ENCODE measurements at regions not wholly inside any gene's neighbourhood (a gene's known extent, or its start where the extent isn't known, plus 50 kb on each side); places are given as distances from the start of the nearest gene placed in this dataset.

DNA sequence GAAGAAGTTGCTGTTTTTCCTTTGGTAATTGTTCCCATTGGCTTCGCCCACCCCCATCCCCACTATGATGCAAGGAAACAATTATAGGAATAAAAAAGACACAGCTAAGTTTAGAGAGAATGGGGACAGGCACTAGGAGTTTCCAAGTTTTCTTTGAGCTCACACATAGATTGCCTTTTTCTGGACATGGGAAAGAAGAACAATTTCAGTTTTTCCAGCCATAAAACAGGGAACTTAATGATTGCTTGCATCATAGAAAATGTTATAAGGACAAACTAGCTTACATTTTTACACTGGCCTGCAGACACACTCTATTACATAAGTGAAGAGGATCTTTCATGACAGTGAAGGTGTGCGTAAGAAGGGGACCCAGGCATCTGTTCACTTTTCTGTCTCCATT, 142.3 kb upstream of the ZFHX3 start:
- no TSS peak for BruUV-seq (replicated peaks)
- ATAC-seq: no peak
- Histone ChIP-seq H2AFZ (ENCODE audit: low read length) (no peak overlapping the region), H3K9ac (ENCODE audit: low read length) (no peak overlapping the region), H3K27ac (ENCODE audit: low read length) (no peak overlapping the region), H3K9me3 (ENCODE audit: low read length) (no peaks in the 10 kb centered on the region), H3K4me2 (ENCODE audit: low read length) (no peak overlapping the region), H3K27me3 (ENCODE audit: low read length) (no peaks in the 10 kb centered on the region), H3K4me1 (ENCODE audit: insufficient read depth, low read length) (no peaks in the 10 kb centered on the region), H3K4me3 (ENCODE audit: low read length) (no peak overlapping the region), H3K36me3 (ENCODE audit: low read depth, low read length) (no peaks in the 10 kb centered on the region), H3K79me2 (ENCODE audit: low read length) (no peaks in the 10 kb centered on the region), H3K9me2 (replicated peaks; ENCODE audit: low read length) (no peaks in the 10 kb centered on the region), H3F3A (ENCODE audit: low read length, unreplicated experiment) (no peaks in the 10 kb centered on the region), H4K20me1 (ENCODE audit: low read length) (no peaks in the 10 kb centered on the region)
- TF ChIP-seq EZH2phosphoT487 (IDR thresholded peaks at IDR 0.05; ENCODE audit: borderline replicate concordance, low read length) (no peak), EZH2 (IDR thresholded peaks at IDR 0.05; ENCODE audit: low read length, unreplicated experiment) (no peak)
- TF ChIP-seq, protein P1, sequence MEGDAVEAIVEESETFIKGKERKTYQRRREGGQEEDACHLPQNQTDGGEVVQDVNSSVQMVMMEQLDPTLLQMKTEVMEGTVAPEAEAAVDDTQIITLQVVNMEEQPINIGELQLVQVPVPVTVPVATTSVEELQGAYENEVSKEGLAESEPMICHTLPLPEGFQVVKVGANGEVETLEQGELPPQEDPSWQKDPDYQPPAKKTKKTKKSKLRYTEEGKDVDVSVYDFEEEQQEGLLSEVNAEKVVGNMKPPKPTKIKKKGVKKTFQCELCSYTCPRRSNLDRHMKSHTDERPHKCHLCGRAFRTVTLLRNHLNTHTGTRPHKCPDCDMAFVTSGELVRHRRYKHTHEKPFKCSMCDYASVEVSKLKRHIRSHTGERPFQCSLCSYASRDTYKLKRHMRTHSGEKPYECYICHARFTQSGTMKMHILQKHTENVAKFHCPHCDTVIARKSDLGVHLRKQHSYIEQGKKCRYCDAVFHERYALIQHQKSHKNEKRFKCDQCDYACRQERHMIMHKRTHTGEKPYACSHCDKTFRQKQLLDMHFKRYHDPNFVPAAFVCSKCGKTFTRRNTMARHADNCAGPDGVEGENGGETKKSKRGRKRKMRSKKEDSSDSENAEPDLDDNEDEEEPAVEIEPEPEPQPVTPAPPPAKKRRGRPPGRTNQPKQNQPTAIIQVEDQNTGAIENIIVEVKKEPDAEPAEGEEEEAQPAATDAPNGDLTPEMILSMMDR (conservative IDR thresholded peaks at IDR 0.05; ENCODE audit: low read depth, low read length): no peak
- ChIA-PET CTCF (no interaction called here), POLR2A (ENCODE audit: unreplicated experiment) (no interaction called here)
- intact Hi-C loops (cut with micrococcal nuclease): no loop called here
- DNase-seq: no peak

DNA sequence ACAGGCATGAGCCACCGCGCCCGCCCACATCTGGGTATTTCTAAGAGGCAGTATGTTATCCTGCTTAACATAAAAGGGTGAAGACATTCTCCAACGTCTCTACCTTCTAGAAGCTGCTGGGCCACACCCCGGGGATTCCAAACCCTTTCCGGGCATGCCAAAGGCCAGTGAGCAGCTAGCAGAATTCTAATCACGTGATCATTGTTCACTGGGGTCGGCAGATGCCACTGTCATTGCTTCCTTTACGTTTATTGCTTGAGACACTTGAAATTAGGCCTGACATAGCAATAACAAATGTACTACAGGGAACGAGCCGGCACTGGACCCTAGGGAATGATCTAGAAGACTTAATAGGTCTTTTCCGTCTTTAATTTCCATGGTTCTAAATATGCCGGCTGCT, 141.2 kb upstream of the ZFHX3 start:
- Histone ChIP-seq H3K4me2 (ENCODE audit: low read length) (no peak overlapping the region), H3K36me3 (ENCODE audit: low read depth, low read length) (no peaks in the 10 kb centered on the region), H2AFZ (ENCODE audit: low read length) (no peak overlapping the region), H3K27ac (ENCODE audit: low read length) (no peak overlapping the region), H4K20me1 (ENCODE audit: low read length) (no peaks in the 10 kb centered on the region), H3K27me3 (ENCODE audit: low read length) (no peaks in the 10 kb centered on the region), H3K9ac (ENCODE audit: low read length) (no peak overlapping the region), H3K79me2 (ENCODE audit: low read length) (no peaks in the 10 kb centered on the region), H3K9me3 (ENCODE audit: low read length) (no peaks in the 10 kb centered on the region), H3F3A (ENCODE audit: low read length, unreplicated experiment) (no peaks in the 10 kb centered on the region), H3K9me2 (replicated peaks; ENCODE audit: low read length) (no peaks in the 10 kb centered on the region), H3K4me3 (ENCODE audit: low read length) (no peak overlapping the region), H3K4me1 (ENCODE audit: insufficient read depth, low read length) (no peaks in the 10 kb centered on the region)
- intact Hi-C loops (cut with micrococcal nuclease): no loop called here
- ChIA-PET CTCF (no interaction called here), POLR2A (ENCODE audit: unreplicated experiment) (no interaction called here)
- no TSS peak for BruUV-seq (replicated peaks)
- no peak for TF ChIP-seq EZH2 (IDR thresholded peaks at IDR 0.05; ENCODE audit: low read length, unreplicated experiment)
- TF ChIP-seq, protein P1 (conservative IDR thresholded peaks at IDR 0.05; ENCODE audit: low read depth, low read length): no peak
- TF ChIP-seq EZH2phosphoT487 (IDR thresholded peaks at IDR 0.05; ENCODE audit: borderline replicate concordance, low read length): no peak
- ATAC-seq (no peak), DNase-seq (no peak)

DNA sequence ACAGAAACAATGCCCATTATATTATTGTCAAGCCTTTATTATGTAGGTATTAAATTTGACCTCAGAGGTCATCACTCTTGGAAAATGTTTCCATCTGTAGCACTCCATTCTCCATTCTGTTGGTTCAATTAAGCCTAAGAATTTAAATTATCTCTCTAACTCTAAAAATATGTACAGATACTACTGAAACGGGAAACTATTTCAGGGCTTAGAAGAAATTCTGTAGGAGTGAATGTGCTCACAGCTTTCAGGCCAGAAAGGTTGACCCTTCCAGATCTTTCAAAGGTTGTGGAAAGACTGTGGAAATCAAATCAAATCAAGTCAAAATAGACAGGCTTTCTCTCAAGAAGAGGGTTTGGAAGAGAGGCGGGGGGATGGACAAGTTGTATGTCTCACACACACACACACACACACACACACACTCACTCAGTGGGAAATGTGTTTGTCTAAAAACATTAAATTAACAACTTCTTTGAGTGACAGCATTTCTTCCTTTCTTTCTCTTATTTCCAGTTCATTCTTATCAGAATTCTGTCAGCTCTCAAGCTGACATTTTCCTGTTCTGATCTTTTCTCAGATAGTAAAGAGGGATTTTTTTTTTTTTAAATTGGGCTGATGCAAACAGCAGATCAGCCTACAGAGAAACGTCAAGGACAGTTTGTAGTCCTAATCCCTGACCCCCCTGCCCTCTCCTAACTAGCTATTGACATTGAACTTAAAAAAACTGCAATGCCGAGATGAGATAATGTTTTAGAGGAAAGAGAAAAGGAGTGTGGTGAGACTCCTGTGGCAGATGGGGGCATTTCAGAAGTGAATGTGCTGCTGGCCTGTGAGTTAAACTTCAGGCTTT, 139.0 kb upstream of the ZFHX3 start:
- no peak overlapping the region for H3K4me3 ChIP-seq (ENCODE audit: low read length)
- no peaks in the 10 kb centered on the region for H3K9me3 ChIP-seq (ENCODE audit: low read length)
- no peak for DNase-seq
- H3K4me2 ChIP-seq (ENCODE audit: low read length): no peak overlapping the region
- H3K36me3 ChIP-seq (ENCODE audit: low read depth, low read length): no peaks in the 10 kb centered on the region
- no peaks in the 10 kb centered on the region for H3F3A ChIP-seq (ENCODE audit: low read length, unreplicated experiment)
- H3K9ac ChIP-seq (ENCODE audit: low read length): no peak overlapping the region
- intact Hi-C loops (cut with micrococcal nuclease): no loop called here
- no peaks in the 10 kb centered on the region for H3K9me2 ChIP-seq (replicated peaks; ENCODE audit: low read length)
- no peaks in the 10 kb centered on the region for H3K4me1 ChIP-seq (ENCODE audit: insufficient read depth, low read length)
- H3K79me2 ChIP-seq (ENCODE audit: low read length): no peaks in the 10 kb centered on the region
- BruUV-seq (replicated peaks): no TSS peak
- H4K20me1 ChIP-seq (ENCODE audit: low read length): no peaks in the 10 kb centered on the region
- ATAC-seq: no peak
- H2AFZ ChIP-seq (ENCODE audit: low read length): no peak overlapping the region
- H3K27ac ChIP-seq (ENCODE audit: low read length): no peak overlapping the region
- no peaks in the 10 kb centered on the region for H3K27me3 ChIP-seq (ENCODE audit: low read length)
- POLR2A ChIA-PET (ENCODE audit: unreplicated experiment): no interaction called here
- CTCF ChIA-PET: interaction anchor here (0.6 kb wide), 1 partner anchor 153 kb away, joined by 7 read pairs; no protein-coding TSS in a partner anchor
- TF ChIP-seq EZH2phosphoT487 (IDR thresholded peaks at IDR 0.05; ENCODE audit: borderline replicate concordance, low read length) (no peak), EZH2 (IDR thresholded peaks at IDR 0.05; ENCODE audit: low read length, unreplicated experiment) (no peak)
- TF ChIP-seq, protein P1 (conservative IDR thresholded peaks at IDR 0.05; ENCODE audit: low read depth, low read length): no peak

All from PC-3 (cell line).